ENCODE measurements at regions not wholly inside any gene's neighbourhood (a gene's known extent, or its start where the extent isn't known, plus 50 kb on each side); places are given as distances from the start of the nearest gene placed in this dataset.

- TF ChIP-seq, protein P1, sequence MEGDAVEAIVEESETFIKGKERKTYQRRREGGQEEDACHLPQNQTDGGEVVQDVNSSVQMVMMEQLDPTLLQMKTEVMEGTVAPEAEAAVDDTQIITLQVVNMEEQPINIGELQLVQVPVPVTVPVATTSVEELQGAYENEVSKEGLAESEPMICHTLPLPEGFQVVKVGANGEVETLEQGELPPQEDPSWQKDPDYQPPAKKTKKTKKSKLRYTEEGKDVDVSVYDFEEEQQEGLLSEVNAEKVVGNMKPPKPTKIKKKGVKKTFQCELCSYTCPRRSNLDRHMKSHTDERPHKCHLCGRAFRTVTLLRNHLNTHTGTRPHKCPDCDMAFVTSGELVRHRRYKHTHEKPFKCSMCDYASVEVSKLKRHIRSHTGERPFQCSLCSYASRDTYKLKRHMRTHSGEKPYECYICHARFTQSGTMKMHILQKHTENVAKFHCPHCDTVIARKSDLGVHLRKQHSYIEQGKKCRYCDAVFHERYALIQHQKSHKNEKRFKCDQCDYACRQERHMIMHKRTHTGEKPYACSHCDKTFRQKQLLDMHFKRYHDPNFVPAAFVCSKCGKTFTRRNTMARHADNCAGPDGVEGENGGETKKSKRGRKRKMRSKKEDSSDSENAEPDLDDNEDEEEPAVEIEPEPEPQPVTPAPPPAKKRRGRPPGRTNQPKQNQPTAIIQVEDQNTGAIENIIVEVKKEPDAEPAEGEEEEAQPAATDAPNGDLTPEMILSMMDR (IDR thresholded peaks at IDR 0.05): no peak
- TF ChIP-seq POLR2A (IDR thresholded peaks at IDR 0.05) (no peak), POLR2AphosphoS5 (IDR thresholded peaks at IDR 0.05) (no peak)
Measured at GRCh38 chr7:57482-58255, 134.7 kb upstream of the FAM20C start.
